ENCODE measurements at regions not wholly inside any gene's neighbourhood (a gene's known extent, or its start where the extent isn't known, plus 50 kb on each side); places are given as distances from the start of the nearest gene placed in this dataset.

DNA sequence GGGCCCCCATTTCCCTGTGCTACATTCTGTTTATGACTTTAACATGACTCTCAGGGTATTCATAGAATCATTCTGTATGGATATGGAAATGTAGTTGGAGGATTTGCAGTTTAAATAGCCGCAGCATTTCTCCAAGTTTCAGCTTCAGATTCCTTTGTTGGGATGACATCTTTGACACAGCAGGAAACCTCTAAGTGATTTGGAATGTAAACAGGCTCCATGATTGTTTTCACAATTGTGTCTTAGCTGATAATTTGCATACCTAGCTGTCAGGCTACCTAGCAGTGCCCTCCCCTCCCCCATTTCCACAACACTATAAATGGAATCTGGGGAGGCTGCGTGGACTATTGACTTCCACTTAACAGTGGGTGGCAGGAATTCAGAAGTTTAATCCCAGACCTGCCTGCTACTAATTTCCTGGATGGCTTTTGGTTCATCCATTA is 290.2 kb downstream of the HLX start:
- Histone ChIP-seq H3K4me3 (ENCODE audit: low read length in 3 of 3) (no peak overlapping the region), H3K36me3 (ENCODE audit: control insufficient read depth in 2 of 3, insufficient read depth in 3 of 3, low read length in 3 of 3) (no peaks in the 10 kb centered on the region), H3K9me3 (ENCODE audit: control insufficient read depth in 2 of 3, insufficient read depth in 1 of 3, low read length in 3 of 3) (peaks cover 0 to 3% (median 0%) of the 10 kb centered on the region in 3 donors), H3K27ac (ENCODE audit: low read depth in 2 of 2, low read length in 2 of 2) (no peak overlapping the region), H3K27me3 (ENCODE audit: control insufficient read depth, insufficient read depth, low read length) (no peaks in the 10 kb centered on the region), H3K4me1 (ENCODE audit: control insufficient read depth in 2 of 3, insufficient read depth in 2 of 3, low read depth in 1 of 3, low read length in 3 of 3) (peaks cover 0 to 2% (median 0%) of the 10 kb centered on the region in 3 donors), H3K9ac (ENCODE audit: low read length in 3 of 3) (no peak overlapping the region)
- FAIRE-seq (no peak), DNase-seq (peak in 1 of 5 donors; percentile 26)
- intact Hi-C loops (cut with DNase I) = no loop called here
- TF ChIP-seq, protein P1, sequence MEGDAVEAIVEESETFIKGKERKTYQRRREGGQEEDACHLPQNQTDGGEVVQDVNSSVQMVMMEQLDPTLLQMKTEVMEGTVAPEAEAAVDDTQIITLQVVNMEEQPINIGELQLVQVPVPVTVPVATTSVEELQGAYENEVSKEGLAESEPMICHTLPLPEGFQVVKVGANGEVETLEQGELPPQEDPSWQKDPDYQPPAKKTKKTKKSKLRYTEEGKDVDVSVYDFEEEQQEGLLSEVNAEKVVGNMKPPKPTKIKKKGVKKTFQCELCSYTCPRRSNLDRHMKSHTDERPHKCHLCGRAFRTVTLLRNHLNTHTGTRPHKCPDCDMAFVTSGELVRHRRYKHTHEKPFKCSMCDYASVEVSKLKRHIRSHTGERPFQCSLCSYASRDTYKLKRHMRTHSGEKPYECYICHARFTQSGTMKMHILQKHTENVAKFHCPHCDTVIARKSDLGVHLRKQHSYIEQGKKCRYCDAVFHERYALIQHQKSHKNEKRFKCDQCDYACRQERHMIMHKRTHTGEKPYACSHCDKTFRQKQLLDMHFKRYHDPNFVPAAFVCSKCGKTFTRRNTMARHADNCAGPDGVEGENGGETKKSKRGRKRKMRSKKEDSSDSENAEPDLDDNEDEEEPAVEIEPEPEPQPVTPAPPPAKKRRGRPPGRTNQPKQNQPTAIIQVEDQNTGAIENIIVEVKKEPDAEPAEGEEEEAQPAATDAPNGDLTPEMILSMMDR (IDR thresholded peaks at IDR 0.05; ENCODE audit: borderline replicate concordance, extremely low read depth, insufficient read depth) = no peak

DNA sequence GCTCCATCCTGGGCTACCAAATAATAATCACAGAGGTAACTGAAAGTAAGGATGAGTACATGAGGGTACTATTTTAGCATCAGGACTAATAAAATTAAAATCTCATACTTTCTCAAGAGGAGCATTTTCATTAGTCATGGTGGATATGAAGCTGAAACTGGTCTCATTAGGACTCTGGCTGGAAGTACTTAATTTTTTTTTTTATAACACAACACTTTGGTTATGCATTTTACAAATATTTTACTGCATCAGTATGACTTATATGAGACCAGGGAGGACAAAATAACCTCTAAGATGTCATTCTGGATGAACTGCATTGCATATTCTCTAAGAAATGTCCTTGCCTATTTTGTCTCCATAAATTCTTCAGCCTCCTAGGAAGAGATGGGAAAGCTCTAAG is 290.9 kb downstream of the HLX start:
- Histone ChIP-seq H3K27ac (ENCODE audit: low read depth in 2 of 2, low read length in 2 of 2) (no peak overlapping the region), H3K36me3 (ENCODE audit: control insufficient read depth in 2 of 3, insufficient read depth in 3 of 3, low read length in 3 of 3) (no peaks in the 10 kb centered on the region), H3K4me3 (ENCODE audit: low read length in 3 of 3) (no peak overlapping the region), H3K9me3 (ENCODE audit: control insufficient read depth in 2 of 3, insufficient read depth in 1 of 3, low read length in 3 of 3) (peaks cover 0 to 3% (median 0%) of the 10 kb centered on the region in 3 donors), H3K4me1 (ENCODE audit: control insufficient read depth in 2 of 3, insufficient read depth in 2 of 3, low read depth in 1 of 3, low read length in 3 of 3) (peaks cover 0 to 1% (median 0%) of the 10 kb centered on the region in 3 donors), H3K27me3 (ENCODE audit: control insufficient read depth, insufficient read depth, low read length) (no peaks in the 10 kb centered on the region), H3K9ac (ENCODE audit: low read length in 3 of 3) (no peak overlapping the region)
- FAIRE-seq (no peak), DNase-seq (no peak)
- TF ChIP-seq, protein P1 (IDR thresholded peaks at IDR 0.05; ENCODE audit: borderline replicate concordance, extremely low read depth, insufficient read depth) = no peak
- intact Hi-C loops (cut with DNase I) = no loop called here

DNA sequence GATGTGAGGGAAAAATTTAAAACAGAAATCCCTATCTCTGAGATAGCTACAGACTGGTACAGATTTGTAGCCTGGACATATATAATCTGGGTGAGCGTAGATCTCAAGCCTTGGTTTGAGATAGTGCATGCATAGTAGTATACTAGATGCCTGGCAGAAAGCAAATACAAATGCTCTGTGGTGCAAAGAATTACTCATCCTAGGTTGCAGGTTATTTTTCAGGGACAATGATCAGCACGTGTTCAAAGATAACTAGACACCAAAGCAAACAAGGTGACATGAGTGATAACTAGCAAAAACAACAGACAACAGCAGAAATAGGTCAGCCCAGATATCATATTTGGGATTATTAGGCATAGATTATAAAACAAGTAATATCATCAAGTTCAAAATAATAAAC is 292.5 kb downstream of the HLX start:
- H3K9me3 ChIP-seq (ENCODE audit: control insufficient read depth in 2 of 3, insufficient read depth in 1 of 3, low read length in 3 of 3) = peaks cover 0 to 3% (median 0%) of the 10 kb centered on the region in 3 donors
- H3K27ac ChIP-seq (ENCODE audit: low read depth in 2 of 2, low read length in 2 of 2) = no peak overlapping the region
- no peaks in the 10 kb centered on the region for H3K27me3 ChIP-seq (ENCODE audit: control insufficient read depth, insufficient read depth, low read length)
- intact Hi-C loops (cut with DNase I) = no loop called here
- H3K4me3 ChIP-seq (ENCODE audit: low read length in 3 of 3) = no peak overlapping the region
- H3K9ac ChIP-seq (ENCODE audit: low read length in 3 of 3) = no peak overlapping the region
- TF ChIP-seq, protein P1 (IDR thresholded peaks at IDR 0.05; ENCODE audit: borderline replicate concordance, extremely low read depth, insufficient read depth) = no peak
- no peak for FAIRE-seq
- no peaks in the 10 kb centered on the region for H3K4me1 ChIP-seq (ENCODE audit: control insufficient read depth in 2 of 3, insufficient read depth in 2 of 3, low read depth in 1 of 3, low read length in 3 of 3)
- DNase-seq = no peak
- no peaks in the 10 kb centered on the region for H3K36me3 ChIP-seq (ENCODE audit: control insufficient read depth in 2 of 3, insufficient read depth in 3 of 3, low read length in 3 of 3)

DNA sequence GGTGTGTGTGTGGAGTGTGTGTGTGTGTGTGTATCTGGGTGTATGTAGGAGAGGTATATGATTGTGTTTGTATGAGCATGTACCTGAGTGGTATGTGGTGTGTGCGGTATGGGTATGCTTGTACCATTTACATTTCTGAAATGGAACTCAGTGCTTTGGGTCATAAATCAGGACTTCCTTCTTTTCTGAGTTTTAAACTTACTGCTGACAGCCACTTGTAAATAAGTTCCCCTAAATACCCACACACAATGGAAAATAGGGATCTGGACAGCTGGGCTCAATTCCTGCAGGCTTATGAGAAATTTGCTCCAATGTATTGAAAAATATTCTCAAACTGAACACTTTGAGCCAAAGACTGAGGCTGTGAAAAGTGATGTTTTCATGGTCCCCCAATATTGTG is 293.6 kb downstream of the HLX start:
- FAIRE-seq (no peak), DNase-seq (no peak)
- Histone ChIP-seq H3K36me3 (ENCODE audit: control insufficient read depth in 2 of 3, insufficient read depth in 3 of 3, low read length in 3 of 3) (no peaks in the 10 kb centered on the region), H3K4me1 (ENCODE audit: control insufficient read depth in 2 of 3, insufficient read depth in 2 of 3, low read depth in 1 of 3, low read length in 3 of 3) (no peaks in the 10 kb centered on the region), H3K27ac (ENCODE audit: low read depth in 2 of 2, low read length in 2 of 2) (no peak overlapping the region), H3K9me3 (ENCODE audit: control insufficient read depth in 2 of 3, insufficient read depth in 1 of 3, low read length in 3 of 3) (peaks cover 0 to 3% (median 0%) of the 10 kb centered on the region in 3 donors), H3K9ac (ENCODE audit: low read length in 3 of 3) (no peak overlapping the region), H3K4me3 (ENCODE audit: low read length in 3 of 3) (no peak overlapping the region), H3K27me3 (ENCODE audit: control insufficient read depth, insufficient read depth, low read length) (no peaks in the 10 kb centered on the region)
- TF ChIP-seq, protein P1 (IDR thresholded peaks at IDR 0.05; ENCODE audit: borderline replicate concordance, extremely low read depth, insufficient read depth) = no peak
- intact Hi-C loops (cut with DNase I) = no loop called here
